NCI-H1417 (cell line): ENCODE measurements at regions not wholly inside any gene's neighbourhood (a gene's known extent, or its start where the extent isn't known, plus 50 kb on each side); places are given as distances from the start of the nearest gene placed in this dataset.
A peak's percentile ranks its signal among the peaks of the same experiment; 100 is the strongest.

Source experiments
- DNase-seq, 3 experiments: peaks; one replicate each; lab custom pipeline; 2025; lab: John Stamatoyannopoulos, UW

DNA sequence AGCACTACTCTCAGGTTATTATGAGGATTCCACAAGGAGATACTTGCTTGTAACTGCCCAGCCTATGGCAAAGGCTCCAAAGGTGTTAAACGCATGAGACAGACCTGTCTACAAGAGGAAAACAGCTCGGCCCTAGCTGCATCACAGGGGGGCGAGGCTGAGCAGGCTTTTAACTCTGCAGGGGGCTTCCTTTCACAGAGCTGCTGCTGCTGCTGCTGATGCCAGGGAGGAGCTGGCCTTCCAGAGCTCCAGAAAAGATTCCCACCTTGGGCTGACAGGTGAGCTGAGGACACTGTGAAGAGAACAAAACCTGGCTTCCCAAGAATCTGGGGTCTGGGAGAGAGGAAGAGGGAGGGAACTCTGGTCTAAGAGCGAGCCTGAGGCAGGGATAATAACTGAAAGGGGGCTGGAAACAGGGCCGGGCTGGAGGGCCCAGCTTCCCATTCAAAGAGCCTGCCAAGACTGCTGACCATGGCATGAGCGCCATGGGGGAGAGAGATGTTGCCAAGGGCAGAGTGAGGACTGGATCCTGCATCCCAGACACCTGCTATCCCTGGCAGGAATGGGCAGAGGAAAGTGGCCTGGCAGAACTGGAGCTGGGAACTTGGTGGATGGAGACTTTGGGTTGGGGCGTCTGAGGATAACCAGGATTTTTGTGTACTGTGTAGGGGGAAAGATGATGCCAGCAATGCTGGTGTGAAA lies 211.1 kb upstream of the LRFN2 start:
- DNase-seq = peak in 1 of 3 experiments; percentile 8

DNA sequence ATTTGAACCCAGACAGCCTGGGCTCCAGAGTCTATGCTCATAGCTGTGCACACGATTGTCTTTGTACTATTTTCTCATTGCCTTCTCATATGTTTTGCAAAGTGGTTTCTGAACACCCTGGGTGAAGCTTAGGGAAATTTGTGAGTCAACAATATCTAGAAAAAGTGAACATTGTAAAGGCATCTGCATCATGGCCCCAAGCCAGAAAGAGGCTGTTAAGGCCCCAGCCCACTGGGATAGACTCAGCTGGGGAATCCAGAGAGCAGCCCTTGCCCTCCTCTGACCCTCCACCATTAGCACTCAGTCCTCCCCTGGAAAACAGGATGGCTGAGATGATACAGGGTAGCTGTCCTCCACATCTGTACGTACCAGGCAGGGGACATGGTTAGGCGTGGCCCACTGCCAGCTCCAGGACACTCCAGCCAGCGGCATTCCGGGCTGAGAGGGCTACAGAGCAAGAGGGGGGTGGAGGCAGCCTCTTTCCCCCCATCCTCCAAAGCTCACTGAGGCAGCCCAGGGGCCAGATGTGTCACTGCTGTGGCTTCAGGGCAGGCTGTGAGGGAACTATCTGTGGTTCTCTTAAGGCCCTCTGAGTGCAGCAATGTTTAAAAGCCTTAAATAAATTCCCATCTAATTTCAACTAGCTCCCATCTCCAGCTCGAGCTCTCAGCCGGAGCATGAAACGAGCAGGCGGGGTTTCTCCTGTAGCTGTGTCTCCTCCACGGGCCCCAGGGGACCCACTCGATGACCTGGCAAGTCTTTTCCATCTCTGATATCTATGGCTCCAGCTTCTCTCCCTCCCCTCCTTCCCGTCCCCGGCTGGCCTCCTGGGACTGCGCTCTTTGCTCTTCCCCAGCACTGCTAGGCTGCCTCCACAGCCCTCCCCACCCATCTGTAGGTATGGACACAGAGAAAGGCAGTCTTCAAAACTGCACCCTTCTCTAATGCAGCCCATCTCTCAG lies 209.4 kb upstream of the LRFN2 start:
- DNase-seq = peak in 2 of 3 experiments; percentile 7 to 89

DNA sequence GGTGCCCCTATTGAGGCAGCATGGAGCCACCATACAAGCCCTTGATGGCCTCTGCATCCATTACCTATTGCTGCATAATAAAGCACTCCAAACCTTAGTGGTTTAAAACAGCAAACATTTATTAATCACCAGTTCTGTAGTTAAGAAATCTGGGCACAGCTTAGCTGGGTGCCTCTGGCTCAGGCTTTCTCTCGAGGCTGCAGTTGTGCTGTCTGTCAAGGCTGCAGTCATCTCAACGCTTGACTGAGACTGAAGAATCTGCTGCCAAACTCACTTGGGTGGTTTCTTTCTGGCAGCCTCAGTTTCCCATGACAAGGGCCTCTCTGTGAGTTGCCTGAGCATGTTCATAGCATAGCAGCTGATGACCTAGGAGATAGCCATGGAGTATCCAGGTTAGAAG lies 207.4 kb upstream of the LRFN2 start:
- no peak for DNase-seq

DNA sequence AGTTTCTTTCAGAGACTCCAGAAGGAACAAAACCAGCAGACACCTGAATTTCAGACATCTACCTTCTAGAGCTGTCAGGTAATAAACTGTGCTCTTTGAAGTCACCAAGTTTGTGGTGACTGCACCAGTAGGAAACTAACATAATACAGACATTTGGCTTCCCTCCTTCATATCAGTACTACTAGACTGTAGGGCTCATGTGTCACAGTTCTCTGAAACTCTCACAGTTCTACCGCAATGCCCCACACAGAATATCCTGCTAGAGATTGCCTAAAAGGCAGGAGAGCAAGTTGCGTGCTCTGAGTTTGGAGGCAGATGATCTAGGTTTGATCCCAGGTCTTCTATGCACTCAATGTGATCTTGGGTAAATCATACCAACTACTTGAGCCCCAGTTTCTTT lies 205.0 kb upstream of the LRFN2 start:
- no peak for DNase-seq

DNA sequence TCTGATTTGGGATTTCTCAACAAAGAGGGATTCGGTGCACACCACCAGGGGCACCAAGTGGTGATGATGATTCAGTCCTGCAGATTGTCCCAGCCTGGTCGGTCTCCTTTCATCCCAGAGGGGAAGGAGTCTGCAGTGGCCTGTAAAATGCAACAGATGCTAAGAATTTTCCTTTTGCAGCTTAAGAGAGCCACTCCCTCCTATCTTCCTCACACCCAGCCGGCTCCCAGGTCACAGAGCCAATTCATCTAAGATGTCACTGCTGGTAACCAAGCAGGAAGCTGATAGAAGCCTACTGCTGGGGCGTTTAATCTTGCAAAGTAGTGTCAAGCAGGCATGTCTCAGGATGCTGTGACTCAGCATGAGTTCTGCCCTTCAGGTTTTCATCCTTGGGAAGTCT lies 203.8 kb upstream of the LRFN2 start:
- DNase-seq = no peak

DNA sequence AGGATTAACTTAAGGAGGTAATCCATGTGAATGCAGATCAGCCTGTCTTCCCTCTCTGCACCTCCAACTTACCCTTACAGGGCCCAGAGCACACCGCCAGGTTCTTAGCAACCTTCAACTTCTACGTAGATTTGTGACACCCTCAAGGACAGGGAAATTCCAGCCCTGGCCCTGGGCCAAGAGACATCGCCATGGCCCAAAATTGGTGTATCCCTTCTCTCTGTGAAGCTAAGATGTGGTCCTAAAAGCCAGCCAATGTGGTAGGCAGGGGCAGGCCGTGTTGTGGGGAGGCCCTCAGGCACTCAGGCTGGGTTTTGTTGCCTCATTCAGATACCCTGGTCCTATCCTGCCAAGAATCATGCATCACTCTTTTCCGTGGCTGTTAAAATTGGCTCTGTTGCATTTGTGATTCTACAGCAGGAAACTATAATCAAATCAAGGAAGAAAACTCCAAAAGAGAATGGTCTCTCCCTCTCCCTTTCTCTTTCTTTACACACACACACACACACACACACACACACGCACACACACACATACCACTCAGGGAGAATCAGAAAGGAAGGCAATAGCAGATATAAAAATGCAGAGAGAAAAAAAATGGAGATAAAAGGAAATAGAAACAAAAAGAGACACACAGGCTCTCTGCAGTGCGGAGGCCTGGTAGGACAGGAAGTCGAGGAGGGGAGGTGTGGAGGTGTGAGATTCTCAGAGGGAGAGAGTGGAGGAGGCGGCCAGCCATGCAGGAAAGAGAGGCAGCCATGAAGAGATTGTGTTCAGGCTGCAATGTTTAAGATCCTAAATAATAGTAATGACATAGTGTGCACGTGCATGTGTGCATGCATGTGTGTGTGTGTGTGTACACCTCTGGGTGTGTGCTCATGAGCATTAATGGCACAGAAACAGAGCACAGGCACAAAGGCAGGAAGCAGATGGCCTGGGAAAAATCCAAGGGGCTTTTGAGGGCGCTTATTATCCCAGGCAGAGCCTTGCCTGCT lies 201.8 kb upstream of the LRFN2 start:
- no peak for DNase-seq

DNA sequence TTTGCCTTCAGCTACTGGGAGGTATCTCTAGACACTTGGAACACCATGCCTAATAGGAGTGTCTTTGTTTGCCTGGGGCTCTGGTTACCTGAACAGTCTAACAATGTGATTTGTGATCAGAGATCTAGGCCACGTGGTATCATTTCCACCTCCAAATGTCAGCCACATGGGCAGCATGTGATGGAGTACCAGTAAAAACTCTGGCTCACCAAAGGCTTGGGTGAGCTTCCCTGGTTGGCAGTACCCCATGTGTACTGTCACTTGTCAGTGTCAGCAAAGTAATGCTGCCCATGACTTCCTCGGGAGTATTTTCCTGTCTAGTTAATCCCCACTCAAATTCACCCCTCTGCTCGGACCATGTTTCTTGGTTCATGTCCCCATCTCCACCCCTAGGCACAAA lies 195.2 kb upstream of the LRFN2 start:
- DNase-seq = no peak

DNA sequence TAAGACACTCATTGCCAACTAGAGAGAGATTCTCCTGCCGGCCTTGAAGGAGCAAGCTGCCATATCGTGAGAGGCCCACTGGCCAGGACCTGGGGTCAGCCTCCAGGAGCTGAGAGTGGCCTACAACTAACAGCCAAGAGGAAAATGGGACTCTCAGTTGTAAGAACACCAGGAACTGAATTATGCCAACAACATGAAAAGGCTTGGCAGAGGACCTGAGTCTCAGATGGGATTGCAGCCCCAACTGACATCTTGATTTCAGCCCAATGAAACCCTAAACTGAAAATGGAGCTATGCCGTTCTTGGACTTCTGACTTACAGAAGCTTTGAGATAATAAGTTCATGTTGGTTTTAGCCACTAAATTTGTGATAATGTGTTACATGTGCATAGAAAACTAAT lies 193.5 kb upstream of the LRFN2 start:
- no peak for DNase-seq

DNA sequence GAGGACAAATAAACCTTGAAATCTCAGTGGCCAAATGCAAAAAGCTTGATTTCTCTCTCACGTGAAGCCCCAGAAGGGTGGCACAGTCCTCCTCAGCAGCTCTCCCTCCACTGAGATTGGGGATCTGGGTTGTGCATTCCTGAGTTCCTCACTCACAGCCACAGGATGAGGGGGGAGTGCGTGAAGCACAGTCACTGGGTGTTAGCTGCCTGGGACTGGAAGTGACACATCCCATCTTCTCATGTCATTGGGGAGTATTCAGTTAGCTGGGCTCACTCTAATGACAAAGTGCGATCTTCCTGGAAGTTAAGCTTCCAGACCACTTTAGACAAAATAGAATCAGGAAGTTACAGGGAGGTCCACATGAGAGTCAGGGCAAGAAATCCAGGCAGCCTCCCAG lies 192.2 kb upstream of the LRFN2 start:
- DNase-seq = no peak

DNA sequence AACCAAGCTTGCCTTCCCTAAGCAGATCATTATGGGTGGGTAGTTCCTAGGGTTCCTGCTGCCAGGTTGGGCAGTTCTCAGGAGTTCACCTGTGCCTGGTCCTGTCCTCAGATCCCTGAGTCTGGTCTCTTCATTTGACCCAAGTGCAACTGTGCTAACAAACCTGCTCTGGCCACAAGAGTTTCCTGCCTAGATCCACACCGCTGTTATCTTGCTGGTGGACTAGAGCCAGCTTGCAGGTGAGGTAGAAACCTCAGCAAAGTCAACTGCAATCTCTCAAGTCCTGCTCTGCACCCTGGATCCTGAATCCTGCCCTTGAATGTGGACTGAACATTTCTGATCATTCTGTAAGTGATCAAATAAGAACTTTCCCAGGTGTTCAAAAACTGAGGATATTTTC lies 191.8 kb upstream of the LRFN2 start:
- no peak for DNase-seq

DNA sequence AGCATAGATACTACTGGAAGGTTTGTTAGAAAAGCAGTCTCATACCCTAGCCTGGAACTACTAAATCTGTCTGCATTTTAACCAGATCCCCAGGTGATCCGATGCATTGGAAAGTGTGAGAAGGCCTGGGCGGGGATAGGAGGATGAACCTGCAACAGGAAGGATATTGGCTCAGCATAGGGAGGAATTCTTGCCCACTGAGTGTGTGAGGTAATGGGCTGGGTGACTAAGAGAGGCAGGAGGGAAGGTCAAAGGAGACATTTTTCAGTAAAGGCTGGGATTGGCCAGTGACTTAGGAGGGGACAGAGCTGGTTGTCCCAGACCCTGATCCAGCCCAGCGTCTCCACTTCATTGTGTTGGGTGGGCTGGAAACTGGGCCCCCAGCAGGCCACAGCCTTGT lies 191.0 kb upstream of the LRFN2 start:
- no peak for DNase-seq

DNA sequence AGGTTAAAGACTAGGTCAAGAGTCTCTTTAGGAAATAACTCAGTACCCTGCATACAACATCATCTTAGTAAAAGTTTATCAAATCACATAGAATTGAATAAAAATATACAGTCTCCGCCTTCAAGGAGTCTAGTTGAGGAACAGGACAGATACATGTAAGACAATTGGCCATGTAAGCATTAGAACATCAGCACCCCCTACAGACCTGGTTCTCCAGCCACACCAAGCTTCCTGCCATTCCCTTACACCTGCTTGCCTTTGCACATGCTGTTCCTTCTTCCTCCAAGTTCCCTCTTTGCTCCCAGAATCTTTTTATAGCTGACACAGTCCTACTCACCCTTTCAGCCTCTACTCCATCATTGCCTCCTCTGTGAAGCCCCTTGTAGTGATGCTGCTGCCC lies 187.8 kb upstream of the LRFN2 start:
- DNase-seq = no peak

DNA sequence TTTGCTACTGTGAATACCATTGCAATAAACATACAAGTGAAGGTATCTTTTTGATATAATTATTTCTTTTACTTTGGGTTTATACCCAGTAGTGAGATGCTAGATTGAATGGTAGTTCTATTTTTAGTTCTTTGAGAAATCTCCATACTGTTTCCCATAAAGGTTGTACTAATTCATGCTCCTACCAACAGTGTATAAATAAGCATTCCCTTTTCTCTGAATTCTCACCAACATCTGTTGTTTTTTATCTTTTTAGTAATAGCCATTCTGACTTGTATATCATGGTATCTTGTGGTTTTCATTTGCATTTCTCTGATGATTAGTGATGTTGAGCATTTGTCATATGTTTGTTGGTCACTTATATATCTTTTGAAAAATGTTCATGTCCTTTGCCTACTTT lies 183.6 kb upstream of the LRFN2 start:
- no peak for DNase-seq

DNA sequence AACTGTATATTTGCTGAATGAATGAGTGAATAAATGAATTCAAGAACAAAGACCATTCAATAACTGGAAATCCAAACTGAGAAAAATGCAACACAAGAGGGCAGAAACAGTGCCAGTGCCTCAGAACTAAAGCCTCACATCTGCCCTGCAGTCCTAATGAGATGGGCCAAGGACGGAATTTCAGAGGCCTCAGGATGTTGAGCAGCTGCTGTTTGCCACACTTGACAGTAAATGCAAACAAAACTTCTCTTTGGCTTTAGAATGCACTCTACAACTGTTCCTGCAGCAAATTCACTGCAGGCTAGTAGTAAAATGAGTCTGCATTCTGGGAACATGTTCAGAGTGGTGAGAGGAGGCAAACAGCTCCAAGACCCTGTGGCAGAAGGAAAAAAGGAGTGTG lies 177.6 kb upstream of the LRFN2 start:
- DNase-seq = no peak

DNA sequence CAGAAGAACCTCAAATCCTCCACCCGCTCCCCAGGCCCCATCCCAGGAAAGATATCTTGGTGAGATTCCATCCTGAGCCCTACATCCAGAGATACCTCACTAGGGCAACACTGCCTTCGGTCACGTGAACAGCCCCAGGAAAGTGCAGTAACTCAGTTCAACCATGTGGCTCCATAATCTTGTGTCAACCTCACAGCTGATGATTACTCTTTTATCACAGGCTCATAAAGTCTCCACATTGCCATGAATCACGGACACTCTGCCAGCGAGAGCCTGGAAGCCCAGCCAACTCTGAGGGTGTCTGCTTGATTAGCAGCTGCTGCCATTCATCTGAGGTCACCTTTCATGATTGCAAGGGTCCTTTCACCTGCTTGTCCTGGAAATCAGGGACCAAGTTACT lies 175.8 kb upstream of the LRFN2 start:
- DNase-seq = no peak

DNA sequence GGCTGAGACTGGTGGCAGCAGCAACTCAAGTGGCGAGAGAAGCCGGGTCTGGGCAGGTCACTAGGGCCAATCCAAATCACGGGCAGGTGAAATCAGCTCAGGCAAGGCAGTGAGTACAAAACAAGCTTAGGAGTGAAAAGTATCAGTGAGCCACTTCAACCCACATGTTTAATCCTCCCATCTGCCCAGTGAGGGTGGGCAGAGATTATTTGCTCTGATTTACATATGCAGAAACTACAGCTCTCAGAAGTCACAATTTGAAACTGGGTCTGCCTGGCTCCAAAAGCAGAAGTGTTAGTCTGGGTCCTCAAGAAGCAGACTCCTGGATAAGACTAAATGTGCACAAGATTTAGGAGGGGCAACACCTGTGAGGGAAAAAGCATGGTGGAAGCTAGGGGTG lies 173.7 kb upstream of the LRFN2 start:
- DNase-seq = no peak

DNA sequence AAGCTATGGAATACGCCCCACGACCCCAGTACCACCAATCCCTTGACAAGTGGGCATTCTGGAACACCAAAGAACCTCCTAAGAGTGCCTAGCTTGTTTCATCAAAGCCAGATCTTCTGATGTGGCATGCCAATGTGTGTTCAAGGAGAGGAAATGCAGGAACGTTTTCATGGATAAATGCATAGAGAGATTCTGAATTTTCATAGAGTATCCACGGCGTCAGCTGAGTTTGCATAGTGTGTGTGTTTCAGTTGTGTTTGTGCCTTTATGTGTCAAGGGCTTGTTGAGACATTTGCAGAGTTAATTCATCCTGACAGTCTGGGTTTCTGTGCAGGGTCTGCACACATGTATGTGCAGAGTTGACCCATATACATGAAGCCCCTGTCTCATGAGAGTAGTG lies 172.7 kb upstream of the LRFN2 start:
- DNase-seq = no peak

DNA sequence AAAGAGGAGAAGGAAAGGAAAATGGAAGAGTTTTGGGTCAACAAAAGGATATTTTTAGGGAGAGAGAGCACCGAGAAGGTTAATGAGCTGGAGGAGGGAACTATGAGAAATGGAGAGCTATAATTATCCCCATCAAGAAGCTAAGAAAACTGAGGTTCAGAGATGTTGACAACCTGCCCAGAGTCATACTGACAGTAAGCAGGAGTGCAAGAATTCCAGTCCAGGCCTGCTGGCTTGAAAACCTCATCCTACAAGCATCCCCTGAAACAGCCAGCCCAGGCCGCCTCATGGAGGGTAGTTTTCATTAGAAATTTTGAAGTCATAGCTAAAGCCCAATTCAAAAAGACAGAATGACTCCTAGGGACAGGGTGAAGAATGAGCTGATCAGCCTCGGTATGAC lies 172.1 kb upstream of the LRFN2 start:
- no peak for DNase-seq

DNA sequence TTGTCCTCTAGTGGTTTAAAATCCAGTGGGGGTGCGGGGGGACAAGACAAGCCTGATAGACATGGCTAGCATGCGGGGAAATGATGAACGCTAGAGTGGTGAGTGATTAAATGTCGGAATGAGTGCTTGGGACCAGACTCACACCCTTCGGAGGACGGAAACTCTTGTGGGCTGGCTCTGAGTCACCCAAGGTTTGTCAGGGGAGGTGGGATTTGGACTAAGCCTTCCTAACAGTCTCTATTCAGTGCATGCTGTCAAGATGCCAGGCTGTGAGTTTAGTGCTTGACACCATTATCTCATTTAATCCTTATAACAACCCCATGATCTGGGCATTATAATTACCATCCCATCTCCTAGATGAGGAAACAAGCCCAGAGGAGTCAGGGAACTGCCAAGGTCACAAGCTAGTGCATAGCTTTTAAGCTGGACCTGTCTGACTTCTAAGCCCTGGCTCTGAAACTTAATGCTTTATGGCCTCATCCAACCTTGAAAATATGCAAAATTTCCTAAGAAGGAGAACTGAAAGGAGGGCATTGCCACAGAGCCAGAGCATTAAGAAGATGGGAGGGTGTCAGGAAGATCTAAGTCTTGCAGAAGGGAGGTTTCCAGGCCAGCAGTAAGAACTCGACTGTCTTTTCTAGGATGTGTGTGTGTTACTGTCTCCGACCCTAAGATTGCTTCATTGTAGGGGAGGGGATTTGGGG lies 168.7 kb upstream of the LRFN2 start:
- no peak for DNase-seq

DNA sequence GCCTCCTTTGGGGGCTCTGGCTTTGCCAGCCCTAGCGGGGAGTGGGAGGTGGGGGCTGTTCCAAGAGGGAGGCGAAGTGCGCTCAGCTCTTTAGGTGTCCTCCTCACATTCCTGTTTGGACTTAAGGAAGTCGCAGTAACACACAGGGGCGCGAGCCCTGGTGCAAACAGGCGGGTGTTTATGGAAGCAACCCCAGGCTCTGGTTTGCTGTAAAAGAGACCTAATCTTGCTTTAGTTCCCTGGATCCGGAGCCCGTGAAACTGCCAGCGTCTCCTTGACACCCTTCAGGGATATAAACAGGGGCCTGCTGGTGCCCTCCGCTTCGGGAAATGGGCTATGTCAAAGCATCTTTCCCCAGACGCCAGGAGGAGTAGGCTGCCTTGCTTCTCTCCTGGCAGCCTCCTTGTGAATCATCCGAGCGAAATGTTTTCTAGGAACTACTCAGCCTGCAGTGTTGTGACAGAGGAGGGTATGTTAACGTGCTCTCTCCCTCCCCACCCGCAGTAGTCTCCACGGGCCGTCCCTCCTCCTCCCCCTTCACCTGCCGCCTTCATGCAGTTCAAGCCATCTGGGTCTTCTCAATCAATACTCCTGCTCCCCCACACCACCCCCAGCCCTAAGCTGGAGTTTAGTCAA lies 168.0 kb upstream of the LRFN2 start:
- DNase-seq = no peak

DNA sequence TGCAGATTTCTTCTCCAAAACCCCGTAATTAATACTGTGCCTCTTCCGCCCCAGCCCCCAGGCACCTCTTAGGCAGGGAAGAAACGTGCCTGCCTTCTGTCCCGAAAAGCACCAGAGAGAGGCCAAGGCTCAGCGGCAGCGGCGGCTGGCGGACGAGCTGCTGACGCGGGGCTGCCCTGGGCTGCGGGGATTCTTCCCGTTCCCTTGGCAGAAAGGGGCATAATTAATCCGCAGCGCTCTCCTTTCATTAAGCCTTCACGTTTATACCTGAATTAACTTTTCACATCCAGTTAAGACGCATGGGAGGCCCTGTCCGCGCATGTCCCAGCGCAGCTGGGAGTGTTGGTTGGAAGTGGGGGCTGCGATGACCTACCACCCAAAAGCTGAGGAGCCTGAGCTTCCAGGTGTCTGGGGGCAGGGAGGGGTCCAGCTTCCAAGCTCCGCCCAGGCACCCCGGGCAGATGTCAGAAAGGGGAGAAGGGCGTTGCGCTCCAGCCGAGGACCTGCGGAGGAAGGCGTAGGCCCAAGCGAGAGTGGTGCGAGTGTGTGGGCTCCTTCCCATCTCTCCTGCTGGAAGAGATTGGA lies 167.4 kb upstream of the LRFN2 start:
- DNase-seq = no peak
